GM23338 (cell line): ENCODE measurements at regions not wholly inside any gene's neighbourhood (a gene's known extent, or its start where the extent isn't known, plus 50 kb on each side); places are given as distances from the start of the nearest gene placed in this dataset.

Experiments
- ATAC-seq: fragments of 200-7000 bp; cut with Tn5 transposase; 3 replicates; pipeline ENCODE4 v1.9.1; 2020
- DNase-seq: peaks from one replicate; pipeline ENCODE4 v3.0.0-alpha.2; 2015; ENCODE audit warnings: low spot score
- H2AFZ ChIP-seq: fragments of 200-600 bp; sonication (generic); 2 replicates; pipeline ENCODE4 v1.8.0; 2016; ENCODE audit warnings: antibody characterized with exemption, mild to moderate bottlenecking, moderate library complexity
- H3F3A ChIP-seq: fragments of 200-600 bp; sonication (generic); replicated peaks from 2 replicates; pipeline ENCODE4 v1.8.0; 2017; ENCODE audit warnings: antibody characterized with exemption, mixed run types, low read depth
- H3K27ac ChIP-seq: fragments of 200-600 bp; sonication (generic); 2 replicates; pipeline ENCODE4 v1.6.1; 2016; ENCODE audit warnings: low read depth
- H3K27me3 ChIP-seq: fragments of 200-600 bp; sonication (generic); 2 replicates; pipeline ENCODE4 v1.8.0; 2016; ENCODE audit warnings: mild to moderate bottlenecking, mixed run types, moderate library complexity; ENCODE audit not compliant: insufficient read depth
- H3K36me3 ChIP-seq: fragments of 200-600 bp; sonication (generic); 2 replicates; pipeline ENCODE4 v1.8.0; 2016; ENCODE audit warnings: mild to moderate bottlenecking; ENCODE audit not compliant: insufficient read depth
- H3K4me1 ChIP-seq: fragments of 200-600 bp; sonication (generic); 2 replicates; pipeline ENCODE4 v1.8.0; 2016; ENCODE audit warnings: mild to moderate bottlenecking, moderate library complexity; ENCODE audit not compliant: insufficient read depth
- H3K4me2 ChIP-seq: fragments of 200-600 bp; sonication (generic); 2 replicates; pipeline ENCODE4 v1.7.1; 2017; ENCODE audit warnings: mixed run types
- H3K4me3 ChIP-seq: fragments of 200-600 bp; sonication (generic); 2 replicates; pipeline ENCODE4 v1.6.1; 2016; ENCODE audit warnings: mixed run types
- H3K79me2 ChIP-seq: fragments of 200-600 bp; sonication (generic); replicated peaks from 2 replicates; pipeline ENCODE4 v1.8.0; 2017; ENCODE audit warnings: mild to moderate bottlenecking; ENCODE audit not compliant: insufficient read depth
- H3K9me2 ChIP-seq: fragments of 200-600 bp; sonication (generic); 2 replicates; pipeline ENCODE4 v1.8.0; 2017; ENCODE audit not compliant: insufficient read depth
- H4K20me1 ChIP-seq: fragments of 200-600 bp; sonication (generic); replicated peaks from 2 replicates; pipeline ENCODE4 v1.8.0; 2017; ENCODE audit warnings: mild to moderate bottlenecking; ENCODE audit not compliant: insufficient read depth
- H3K27ac Mint-ChIP-seq: 2 replicates; pipeline ENCODE4 v1.8.0; 2020; ENCODE audit warnings: inconsistent platforms, mild to moderate bottlenecking, moderate library complexity, mixed read lengths
- H3K27me3 Mint-ChIP-seq: 3 replicates; pipeline ENCODE4 v1.8.0; 2022; ENCODE audit warnings: low read depth, mild to moderate bottlenecking, moderate library complexity, mixed read lengths, inconsistent platforms; ENCODE audit not compliant: insufficient read depth, poor library complexity
- H3K36me3 Mint-ChIP-seq: 3 replicates; pipeline ENCODE4 v1.8.0; 2021; ENCODE audit warnings: low read depth, mild to moderate bottlenecking, inconsistent platforms, moderate library complexity, mixed read lengths
- H3K4me1 Mint-ChIP-seq: 3 replicates; pipeline ENCODE4 v1.8.0; 2020; ENCODE audit warnings: mild to moderate bottlenecking, inconsistent platforms, mixed read lengths
- H3K4me3 Mint-ChIP-seq: 3 replicates; pipeline ENCODE4 v1.8.0; 2021; ENCODE audit warnings: moderate library complexity, mild to moderate bottlenecking, inconsistent platforms, mixed read lengths
- H3K9me3 Mint-ChIP-seq: 3 replicates; pipeline ENCODE4 v1.8.0; 2020; ENCODE audit warnings: moderate library complexity, mild to moderate bottlenecking, inconsistent platforms, mixed read lengths
- CREB1 ChIP-seq: fragments of 250-450 bp; sonication (Bioruptor Pico); IDR thresholded peaks from 2 replicates; pipeline ENCODE4 v1.5.0; 2020; ENCODE audit warnings: low read depth, mild to moderate bottlenecking, moderate library complexity
- EZH2 ChIP-seq: fragments of 200-600 bp; sonication (generic); IDR thresholded peaks from one replicate; pipeline ENCODE4 v1.8.0; 2017; ENCODE audit warnings: antibody characterized with exemption, mild to moderate bottlenecking, low read depth; ENCODE audit not compliant: unreplicated experiment
- EZH2phosphoT487 ChIP-seq: fragments of 200-600 bp; sonication (generic); IDR thresholded peaks from one replicate; pipeline ENCODE4 v1.8.1; 2018; ENCODE audit warnings: antibody characterized with exemption; ENCODE audit not compliant: unreplicated experiment
- NANOG ChIP-seq: IDR thresholded peaks from 2 replicates; pipeline ENCODE4 v1.6.1; 2016; ENCODE audit warnings: antibody characterized with exemption, borderline replicate concordance
- STAT1 ChIP-seq: IDR thresholded peaks from one replicate; pipeline ENCODE4 v1.6.1; 2016; ENCODE audit warnings: antibody characterized with exemption; ENCODE audit not compliant: unreplicated experiment
- ZNF114 ChIP-seq: fragments of 250-450 bp; sonication (Bioruptor Pico); IDR thresholded peaks from 2 replicates; pipeline ENCODE4 v1.5.0; 2020; ENCODE audit warnings: mild to moderate bottlenecking, moderate library complexity
- ZNF331 ChIP-seq: fragments of 250-450 bp; sonication (Bioruptor Pico); IDR thresholded peaks from 2 replicates; pipeline ENCODE4 v1.5.0; 2020; ENCODE audit warnings: low read depth, mild to moderate bottlenecking, moderate library complexity
- TF ChIP-seq, protein P1 (sequence below): IDR thresholded peaks from one replicate; pipeline ENCODE4 v1.6.1; 2018; ENCODE audit warnings: antibody characterized with exemption; ENCODE audit not compliant: unreplicated experiment
- TF ChIP-seq, protein P2 (sequence below), 2 experiments: fragments of 200-600 bp in 1 of 2; sonication (generic) in 1 of 2; conservative IDR thresholded peaks; 2 replicates each; pipeline versions ENCODE4 v1.5.1 to v1.6.1; 2016 to 2017; ENCODE audit warnings: antibody characterized with exemption in 2 of 2, low read depth in 2 of 2, mild to moderate bottlenecking in 2 of 2, moderate library complexity in 1 of 2
- TF ChIP-seq, protein P3 (sequence below): IDR thresholded peaks from 2 replicates; pipeline ENCODE4 v1.6.1; 2016; ENCODE audit warnings: antibody characterized with exemption

DNA sequence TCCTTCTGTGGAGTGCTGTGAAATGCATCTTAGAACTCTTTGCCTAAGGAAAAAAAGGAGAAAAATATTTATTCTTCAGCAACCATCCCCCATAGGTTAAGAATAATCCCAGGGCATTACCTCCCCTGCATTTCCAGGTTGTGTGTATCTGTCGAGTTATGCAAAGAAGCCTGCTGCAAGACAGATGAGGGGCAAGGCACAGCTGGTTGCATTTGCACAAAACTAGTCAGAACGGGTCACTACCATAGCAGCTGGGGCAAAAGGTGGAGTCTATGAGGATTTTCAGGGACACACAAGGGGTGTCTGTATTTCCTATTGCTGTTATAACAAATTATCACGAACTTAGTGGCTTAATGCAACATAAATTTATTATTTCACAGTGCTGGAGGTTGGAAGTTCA is 443.4 kb upstream of the C1orf87 start (continued):
- TF ChIP-seq, protein P1, sequence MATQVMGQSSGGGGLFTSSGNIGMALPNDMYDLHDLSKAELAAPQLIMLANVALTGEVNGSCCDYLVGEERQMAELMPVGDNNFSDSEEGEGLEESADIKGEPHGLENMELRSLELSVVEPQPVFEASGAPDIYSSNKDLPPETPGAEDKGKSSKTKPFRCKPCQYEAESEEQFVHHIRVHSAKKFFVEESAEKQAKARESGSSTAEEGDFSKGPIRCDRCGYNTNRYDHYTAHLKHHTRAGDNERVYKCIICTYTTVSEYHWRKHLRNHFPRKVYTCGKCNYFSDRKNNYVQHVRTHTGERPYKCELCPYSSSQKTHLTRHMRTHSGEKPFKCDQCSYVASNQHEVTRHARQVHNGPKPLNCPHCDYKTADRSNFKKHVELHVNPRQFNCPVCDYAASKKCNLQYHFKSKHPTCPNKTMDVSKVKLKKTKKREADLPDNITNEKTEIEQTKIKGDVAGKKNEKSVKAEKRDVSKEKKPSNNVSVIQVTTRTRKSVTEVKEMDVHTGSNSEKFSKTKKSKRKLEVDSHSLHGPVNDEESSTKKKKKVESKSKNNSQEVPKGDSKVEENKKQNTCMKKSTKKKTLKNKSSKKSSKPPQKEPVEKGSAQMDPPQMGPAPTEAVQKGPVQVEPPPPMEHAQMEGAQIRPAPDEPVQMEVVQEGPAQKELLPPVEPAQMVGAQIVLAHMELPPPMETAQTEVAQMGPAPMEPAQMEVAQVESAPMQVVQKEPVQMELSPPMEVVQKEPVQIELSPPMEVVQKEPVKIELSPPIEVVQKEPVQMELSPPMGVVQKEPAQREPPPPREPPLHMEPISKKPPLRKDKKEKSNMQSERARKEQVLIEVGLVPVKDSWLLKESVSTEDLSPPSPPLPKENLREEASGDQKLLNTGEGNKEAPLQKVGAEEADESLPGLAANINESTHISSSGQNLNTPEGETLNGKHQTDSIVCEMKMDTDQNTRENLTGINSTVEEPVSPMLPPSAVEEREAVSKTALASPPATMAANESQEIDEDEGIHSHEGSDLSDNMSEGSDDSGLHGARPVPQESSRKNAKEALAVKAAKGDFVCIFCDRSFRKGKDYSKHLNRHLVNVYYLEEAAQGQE, result no peak
- TF ChIP-seq ZNF114 (CRISPR knock-in tag) (no peak), ZNF331 (CRISPR knock-in tag) (no peak), EZH2phosphoT487 (no peak)
- TF ChIP-seq, protein P2, sequence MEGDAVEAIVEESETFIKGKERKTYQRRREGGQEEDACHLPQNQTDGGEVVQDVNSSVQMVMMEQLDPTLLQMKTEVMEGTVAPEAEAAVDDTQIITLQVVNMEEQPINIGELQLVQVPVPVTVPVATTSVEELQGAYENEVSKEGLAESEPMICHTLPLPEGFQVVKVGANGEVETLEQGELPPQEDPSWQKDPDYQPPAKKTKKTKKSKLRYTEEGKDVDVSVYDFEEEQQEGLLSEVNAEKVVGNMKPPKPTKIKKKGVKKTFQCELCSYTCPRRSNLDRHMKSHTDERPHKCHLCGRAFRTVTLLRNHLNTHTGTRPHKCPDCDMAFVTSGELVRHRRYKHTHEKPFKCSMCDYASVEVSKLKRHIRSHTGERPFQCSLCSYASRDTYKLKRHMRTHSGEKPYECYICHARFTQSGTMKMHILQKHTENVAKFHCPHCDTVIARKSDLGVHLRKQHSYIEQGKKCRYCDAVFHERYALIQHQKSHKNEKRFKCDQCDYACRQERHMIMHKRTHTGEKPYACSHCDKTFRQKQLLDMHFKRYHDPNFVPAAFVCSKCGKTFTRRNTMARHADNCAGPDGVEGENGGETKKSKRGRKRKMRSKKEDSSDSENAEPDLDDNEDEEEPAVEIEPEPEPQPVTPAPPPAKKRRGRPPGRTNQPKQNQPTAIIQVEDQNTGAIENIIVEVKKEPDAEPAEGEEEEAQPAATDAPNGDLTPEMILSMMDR (conservative IDR thresholded peaks at IDR 0.05; ENCODE audit: low read depth in 2 of 2), result no peak

DNA sequence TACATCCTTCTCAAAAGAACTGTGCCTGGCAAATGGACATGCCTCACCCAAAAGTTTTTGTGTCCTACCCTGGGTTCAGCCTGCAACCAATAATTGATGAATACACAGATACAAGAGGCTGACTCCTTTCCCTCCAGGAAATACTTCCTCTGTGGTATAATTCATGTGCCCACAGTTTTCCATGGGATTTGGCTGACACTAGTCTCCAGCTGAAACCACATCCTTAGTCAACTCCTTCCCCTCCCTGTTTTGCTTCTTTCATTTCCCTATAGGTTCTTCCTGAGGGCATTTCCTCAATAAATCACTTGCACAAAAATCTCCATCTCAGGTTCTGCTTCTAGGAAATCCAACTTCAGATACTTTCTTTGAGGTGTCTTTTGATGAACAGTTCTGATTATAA is 436.6 kb upstream of the C1orf87 start:
- Histone ChIP-seq H3K79me2 (no peaks in the 10 kb centered on the region), H3F3A (no peaks in the 10 kb centered on the region), H3K27ac (no peak overlapping the region), H3K27me3 (no peaks in the 10 kb centered on the region), H3K4me2 (no peak overlapping the region), H3K9me2 (no peaks in the 10 kb centered on the region), H4K20me1 (no peaks in the 10 kb centered on the region), H3K36me3 (no peaks in the 10 kb centered on the region), H3K4me1 (no peaks in the 10 kb centered on the region), H3K4me3 (no peak overlapping the region), H2AFZ (no peak overlapping the region)
- no peak overlapping the region for H3K4me3 Mint-ChIP-seq
- H3K9me3 Mint-ChIP-seq, result no peaks in the 10 kb centered on the region
- H3K4me1 Mint-ChIP-seq, result no peaks in the 10 kb centered on the region
- DNase-seq, result no peak
- ATAC-seq, result no peak
- no peak overlapping the region for H3K27ac Mint-ChIP-seq
- peaks cover 3% of the 10 kb centered on the region for H3K27me3 Mint-ChIP-seq
- no peaks in the 10 kb centered on the region for H3K36me3 Mint-ChIP-seq
- TF ChIP-seq EZH2, result no peak
- TF ChIP-seq EZH2phosphoT487, result no peak
- TF ChIP-seq, protein P1, result no peak
- TF ChIP-seq, protein P3, sequence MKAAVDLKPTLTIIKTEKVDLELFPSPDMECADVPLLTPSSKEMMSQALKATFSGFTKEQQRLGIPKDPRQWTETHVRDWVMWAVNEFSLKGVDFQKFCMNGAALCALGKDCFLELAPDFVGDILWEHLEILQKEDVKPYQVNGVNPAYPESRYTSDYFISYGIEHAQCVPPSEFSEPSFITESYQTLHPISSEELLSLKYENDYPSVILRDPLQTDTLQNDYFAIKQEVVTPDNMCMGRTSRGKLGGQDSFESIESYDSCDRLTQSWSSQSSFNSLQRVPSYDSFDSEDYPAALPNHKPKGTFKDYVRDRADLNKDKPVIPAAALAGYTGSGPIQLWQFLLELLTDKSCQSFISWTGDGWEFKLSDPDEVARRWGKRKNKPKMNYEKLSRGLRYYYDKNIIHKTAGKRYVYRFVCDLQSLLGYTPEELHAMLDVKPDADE, result no peak
- no peak for TF ChIP-seq CREB1 (CRISPR knock-in tag)
- no peak for TF ChIP-seq NANOG
- TF ChIP-seq STAT1, result no peak
